ENCODE measurements at regions not wholly inside any gene's neighbourhood (a gene's known extent, or its start where the extent isn't known, plus 50 kb on each side); places are given as distances from the start of the nearest gene placed in this dataset.
A peak's percentile ranks its signal among the peaks of the same experiment; 100 is the strongest.

DNA sequence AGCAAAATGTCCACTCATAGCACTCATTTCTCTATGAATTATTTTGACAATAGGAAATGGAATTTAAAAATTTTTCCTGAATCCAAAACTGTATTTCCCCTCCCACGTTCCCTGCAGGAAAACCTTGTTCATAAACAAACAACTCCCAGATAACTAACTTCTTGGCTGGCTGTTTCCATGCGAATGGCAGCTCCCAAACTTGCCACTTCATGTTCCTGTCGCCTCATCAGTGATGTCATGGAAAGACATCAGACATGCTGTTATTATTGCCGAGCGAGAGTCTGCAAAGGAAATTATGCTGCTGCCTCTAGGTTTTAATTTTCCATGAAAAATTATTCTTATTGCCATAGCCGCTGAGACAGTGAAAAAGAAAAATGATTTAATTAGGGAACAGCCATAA, 117.0 kb upstream of the RIOK3 start:
- TF ChIP-seq, protein P1, sequence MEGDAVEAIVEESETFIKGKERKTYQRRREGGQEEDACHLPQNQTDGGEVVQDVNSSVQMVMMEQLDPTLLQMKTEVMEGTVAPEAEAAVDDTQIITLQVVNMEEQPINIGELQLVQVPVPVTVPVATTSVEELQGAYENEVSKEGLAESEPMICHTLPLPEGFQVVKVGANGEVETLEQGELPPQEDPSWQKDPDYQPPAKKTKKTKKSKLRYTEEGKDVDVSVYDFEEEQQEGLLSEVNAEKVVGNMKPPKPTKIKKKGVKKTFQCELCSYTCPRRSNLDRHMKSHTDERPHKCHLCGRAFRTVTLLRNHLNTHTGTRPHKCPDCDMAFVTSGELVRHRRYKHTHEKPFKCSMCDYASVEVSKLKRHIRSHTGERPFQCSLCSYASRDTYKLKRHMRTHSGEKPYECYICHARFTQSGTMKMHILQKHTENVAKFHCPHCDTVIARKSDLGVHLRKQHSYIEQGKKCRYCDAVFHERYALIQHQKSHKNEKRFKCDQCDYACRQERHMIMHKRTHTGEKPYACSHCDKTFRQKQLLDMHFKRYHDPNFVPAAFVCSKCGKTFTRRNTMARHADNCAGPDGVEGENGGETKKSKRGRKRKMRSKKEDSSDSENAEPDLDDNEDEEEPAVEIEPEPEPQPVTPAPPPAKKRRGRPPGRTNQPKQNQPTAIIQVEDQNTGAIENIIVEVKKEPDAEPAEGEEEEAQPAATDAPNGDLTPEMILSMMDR (IDR thresholded peaks at IDR 0.05) = no peak
- Histone ChIP-seq H3K27me3 (ENCODE audit: low read depth) (no peaks in the 10 kb centered on the region), H3K9me3 (no peaks in the 10 kb centered on the region), H3K27ac (peak overlapping the region; percentile 37), H3K4me1 (peaks cover 5% of the 10 kb centered on the region), H3K4me3 (no peak overlapping the region), H3K36me3 (no peaks in the 10 kb centered on the region)
- DNase-seq (no peak), ATAC-seq (no peak)
- intact Hi-C loops (cut with DNase I) = no loop called here

- TF ChIP-seq, protein P1 (IDR thresholded peaks at IDR 0.05) = no peak
- peaks cover 5% of the 10 kb centered on the region for H3K4me1 ChIP-seq
- H3K36me3 ChIP-seq = no peaks in the 10 kb centered on the region
- no peaks in the 10 kb centered on the region for H3K9me3 ChIP-seq
- no peaks in the 10 kb centered on the region for H3K27me3 ChIP-seq (ENCODE audit: low read depth)
- no peak for ATAC-seq
- H3K27ac ChIP-seq = no peak overlapping the region
- no peak for DNase-seq
- H3K4me3 ChIP-seq = no peak overlapping the region
- intact Hi-C loops (cut with DNase I) = no loop called here
Measured at GRCh38 chr18:23337599-23338444, 115.3 kb upstream of the RIOK3 start.

DNA sequence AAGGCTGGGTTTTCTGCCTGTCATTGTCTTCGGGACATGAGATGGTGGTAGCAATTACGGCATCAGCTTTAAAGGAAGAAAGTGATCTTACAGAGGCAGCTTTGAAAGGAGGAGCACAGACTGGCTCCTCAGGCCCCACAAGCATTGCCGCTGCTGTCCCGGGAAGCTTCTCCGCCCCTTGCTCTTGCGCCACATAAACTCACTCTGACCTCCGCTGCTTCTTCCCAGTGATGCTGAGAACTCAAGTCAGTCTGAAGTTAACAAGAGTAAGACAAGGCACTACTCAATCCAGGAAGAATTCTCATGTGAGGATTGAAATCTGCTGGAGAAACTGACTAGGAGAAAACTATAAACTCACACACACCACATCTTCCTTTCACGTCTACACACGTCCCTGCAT, 112.4 kb upstream of the RIOK3 start:
- TF ChIP-seq, protein P1 (IDR thresholded peaks at IDR 0.05) = no peak
- no peak overlapping the region for H3K4me3 ChIP-seq
- no peak overlapping the region for H3K27ac ChIP-seq
- DNase-seq (no peak), ATAC-seq (peak in 1 of 2 donors; percentile 62)
- intact Hi-C loops (cut with DNase I) = no loop called here
- H3K4me1 ChIP-seq = peaks cover 5% of the 10 kb centered on the region
- H3K36me3 ChIP-seq = no peaks in the 10 kb centered on the region
- H3K27me3 ChIP-seq (ENCODE audit: low read depth) = no peaks in the 10 kb centered on the region
- no peaks in the 10 kb centered on the region for H3K9me3 ChIP-seq

GRCh38 chr18:23341383-23341782, 111.7 kb upstream of the RIOK3 start:
- Histone ChIP-seq H3K9me3 (no peaks in the 10 kb centered on the region), H3K27ac (no peak overlapping the region), H3K36me3 (no peaks in the 10 kb centered on the region), H3K4me3 (no peak overlapping the region), H3K4me1 (peaks cover 3% of the 10 kb centered on the region), H3K27me3 (ENCODE audit: low read depth) (no peaks in the 10 kb centered on the region)
- intact Hi-C loops (cut with DNase I) = no loop called here
- no peak for ATAC-seq
- TF ChIP-seq, protein P1 (IDR thresholded peaks at IDR 0.05) = no peak
- no peak for DNase-seq

DNA sequence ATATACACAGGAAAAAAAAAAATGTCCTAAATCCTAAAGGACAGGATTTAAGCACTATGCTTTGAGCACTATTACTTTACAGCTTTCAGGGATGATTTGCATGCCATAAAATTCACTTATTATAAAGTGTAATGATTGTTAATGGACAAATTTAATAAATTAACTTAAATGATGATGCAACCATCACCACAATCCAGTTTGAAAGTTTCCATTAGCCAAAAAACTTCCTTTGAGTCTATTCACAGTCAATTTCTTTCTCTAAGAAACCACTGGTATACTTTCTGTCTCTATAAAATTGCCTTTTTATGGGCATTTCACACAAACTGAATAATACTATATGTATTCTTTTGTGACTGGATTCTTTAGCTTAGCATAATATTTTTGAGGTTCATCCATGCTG, 111.1 kb upstream of the RIOK3 start:
- no peak for DNase-seq
- Histone ChIP-seq H3K9me3 (no peaks in the 10 kb centered on the region), H3K27me3 (ENCODE audit: low read depth) (no peaks in the 10 kb centered on the region), H3K27ac (no peak overlapping the region), H3K4me3 (no peak overlapping the region), H3K4me1 (no peaks in the 10 kb centered on the region), H3K36me3 (no peaks in the 10 kb centered on the region)
- intact Hi-C loops (cut with DNase I) = no loop called here
- no peak for ATAC-seq
- TF ChIP-seq, protein P1 (IDR thresholded peaks at IDR 0.05) = no peak
